Ovary (tissue), 3 donors: ENCODE measurements at regions not wholly inside any gene's neighbourhood (a gene's known extent, or its start where the extent isn't known, plus 50 kb on each side); places are given as distances from the start of the nearest gene placed in this dataset.

Experiments used
- CTCF ChIP-seq, 3 donors: fragments of 450-650 bp in 2 of 3; fragments of 200-600 bp in 1 of 3; IDR thresholded peaks; one replicate each; pipeline versions ENCODE4 v1.5.1 to v1.8.0; 2016 to 2022; ENCODE audit warnings: antibody characterized with exemption in 3 of 3, mild to moderate bottlenecking in 1 of 3
- POLR2A ChIP-seq: fragments of 450-650 bp; IDR thresholded peaks from one replicate; pipeline ENCODE4 v1.6.1; 2017; ENCODE audit warnings: antibody characterized with exemption, mild to moderate bottlenecking, moderate library complexity
- donor health status: DM: no; HTN: no; CAD: no.

GRCh38 chr2:126973745-126974144, 75.1 kb downstream of the TEX51 start:
- TF ChIP-seq CTCF (IDR thresholded peaks at IDR 0.05) (no peak), POLR2A (no peak)
